ENCODE measurements at regions not wholly inside any gene's neighbourhood (a gene's known extent, or its start where the extent isn't known, plus 50 kb on each side); places are given as distances from the start of the nearest gene placed in this dataset.

GRCh38 chr2:13543550-13543949 is 826.8 kb downstream of the TRIB2 start:
- no peak for DNase-seq

GRCh38 chr2:13545320-13545719 is 828.6 kb downstream of the TRIB2 start:
- DNase-seq, result no peak

- no peak for DNase-seq
These were observed 829.4 kb downstream of the TRIB2 start for GRCh38 chr2:13546131-13546530.

GRCh38 chr2:13550285-13551231 is 833.8 kb downstream of the TRIB2 start:
- no peak for DNase-seq

GRCh38 chr2:13558368-13558767 is 841.6 kb downstream of the TRIB2 start:
- no peak for DNase-seq

GRCh38 chr2:13560322-13560721 is 843.6 kb downstream of the TRIB2 start:
- no peak for DNase-seq

GRCh38 chr2:13572466-13572865 is 855.7 kb downstream of the TRIB2 start:
- DNase-seq, result no peak

- no peak for DNase-seq
These were observed 858.1 kb downstream of the TRIB2 start for GRCh38 chr2:13574831-13575230.

GRCh38 chr2:13576406-13577036 is 859.8 kb downstream of the TRIB2 start:
- DNase-seq, result no peak

GRCh38 chr2:13578547-13578946 is 861.8 kb downstream of the TRIB2 start:
- DNase-seq, result no peak

GRCh38 chr2:13581471-13581870 is 864.7 kb downstream of the TRIB2 start:
- no peak for DNase-seq

GRCh38 chr2:13583609-13584008 is 866.9 kb downstream of the TRIB2 start:
- no peak for DNase-seq

- DNase-seq, result no peak
These were observed 867.3 kb downstream of the TRIB2 start for GRCh38 chr2:13584020-13584419.

GRCh38 chr2:13585732-13586131 is 869.0 kb downstream of the TRIB2 start:
- no peak for DNase-seq

- DNase-seq, result no peak
These were observed 879.5 kb downstream of the TRIB2 start for GRCh38 chr2:13596233-13596632.

GRCh38 chr2:13597176-13597575 is 880.4 kb downstream of the TRIB2 start:
- DNase-seq, result no peak

GRCh38 chr2:13601506-13601905 is 884.8 kb downstream of the TRIB2 start:
- no peak for DNase-seq

GRCh38 chr2:13604951-13605661 is 888.4 kb downstream of the TRIB2 start:
- no peak for DNase-seq

- no peak for DNase-seq
These were observed 890.4 kb downstream of the TRIB2 start for GRCh38 chr2:13607139-13607538.

- no peak for DNase-seq
These were observed 895.2 kb downstream of the TRIB2 start for GRCh38 chr2:13611939-13612338.

- no peak for DNase-seq
These were observed 899.3 kb downstream of the TRIB2 start for GRCh38 chr2:13616059-13616458.

GRCh38 chr2:13616616-13617015 is 899.9 kb downstream of the TRIB2 start:
- DNase-seq, result no peak

- no peak for DNase-seq
These were observed 911.4 kb downstream of the TRIB2 start for GRCh38 chr2:13628122-13628521.

GRCh38 chr2:13638181-13638580 is 921.4 kb downstream of the TRIB2 start:
- DNase-seq, result no peak

All from effector CD4-positive, alpha-beta T cell (primary cell).